Chondrocyte (in vitro differentiated cells): ENCODE measurements at regions not wholly inside any gene's neighbourhood (a gene's known extent, or its start where the extent isn't known, plus 50 kb on each side); places are given as distances from the start of the nearest gene placed in this dataset.

ENCODE experiments used
- DNase-seq: peaks from one replicate; pipeline ENCODE4 v3.0.0; 2021; ENCODE audit warnings: mixed read lengths, low spot score
- H3K27ac Mint-ChIP-seq: one replicate; pipeline ENCODE4 v1.8.0; 2021; ENCODE audit warnings: mild to moderate bottlenecking, moderate library complexity, mixed read lengths; ENCODE audit not compliant: unreplicated experiment
- H3K27me3 Mint-ChIP-seq: 2 replicates; pipeline ENCODE4 v1.8.0; 2021; ENCODE audit warnings: low read depth, mixed read lengths
- H3K36me3 Mint-ChIP-seq: 2 replicates; pipeline ENCODE4 v1.8.0; 2021; ENCODE audit warnings: low read depth, mixed read lengths
- H3K4me1 Mint-ChIP-seq: 2 replicates; pipeline ENCODE4 v1.8.0; 2021; ENCODE audit warnings: low read depth, mild to moderate bottlenecking, mixed read lengths
- H3K4me3 Mint-ChIP-seq: one replicate; pipeline ENCODE4 v1.8.0; 2021; ENCODE audit warnings: mild to moderate bottlenecking, moderate library complexity, mixed read lengths; ENCODE audit not compliant: unreplicated experiment
- H3K9me3 Mint-ChIP-seq: 2 replicates; pipeline ENCODE4 v1.8.0; 2021; ENCODE audit warnings: low read depth, mixed read lengths
- CTCF ChIP-seq: fragments of 200-600 bp; sonication (generic); IDR thresholded peaks from 2 replicates; pipeline ENCODE4 v1.5.0; 2021; ENCODE audit warnings: antibody characterized with exemption, mild to moderate bottlenecking, moderate library complexity

- H3K4me3 Mint-ChIP-seq = no peak overlapping the region
- H3K36me3 Mint-ChIP-seq = no peaks in the 10 kb centered on the region
- peaks cover 1% of the 10 kb centered on the region for H3K9me3 Mint-ChIP-seq
- H3K27me3 Mint-ChIP-seq = no peaks in the 10 kb centered on the region
- DNase-seq = no peak
- no peaks in the 10 kb centered on the region for H3K4me1 Mint-ChIP-seq
- no peak overlapping the region for H3K27ac Mint-ChIP-seq
- no peak for TF ChIP-seq CTCF
Measured at GRCh38 chr5:2670940-2671339, 80.5 kb downstream of the IRX2 start.

GRCh38 chr5:2669913-2670312 lies 81.6 kb downstream of the IRX2 start:
- no peak for DNase-seq
- H3K9me3 Mint-ChIP-seq = no peaks in the 10 kb centered on the region
- no peak for TF ChIP-seq CTCF
- H3K4me3 Mint-ChIP-seq = no peak overlapping the region
- H3K27ac Mint-ChIP-seq = no peak overlapping the region
- no peaks in the 10 kb centered on the region for H3K4me1 Mint-ChIP-seq
- H3K36me3 Mint-ChIP-seq = no peaks in the 10 kb centered on the region
- H3K27me3 Mint-ChIP-seq = no peaks in the 10 kb centered on the region

GRCh38 chr5:2669259-2669658 lies 82.2 kb downstream of the IRX2 start:
- no peak for DNase-seq
- H3K4me3 Mint-ChIP-seq = no peak overlapping the region
- no peak overlapping the region for H3K27ac Mint-ChIP-seq
- H3K36me3 Mint-ChIP-seq = no peaks in the 10 kb centered on the region
- H3K27me3 Mint-ChIP-seq = no peaks in the 10 kb centered on the region
- no peaks in the 10 kb centered on the region for H3K9me3 Mint-ChIP-seq
- TF ChIP-seq CTCF = no peak
- H3K4me1 Mint-ChIP-seq = no peaks in the 10 kb centered on the region

- H3K27ac Mint-ChIP-seq = no peak overlapping the region
- H3K4me1 Mint-ChIP-seq = no peaks in the 10 kb centered on the region
- H3K27me3 Mint-ChIP-seq = no peaks in the 10 kb centered on the region
- H3K4me3 Mint-ChIP-seq = no peak overlapping the region
- DNase-seq = no peak
- H3K36me3 Mint-ChIP-seq = no peaks in the 10 kb centered on the region
- no peaks in the 10 kb centered on the region for H3K9me3 Mint-ChIP-seq
- no peak for TF ChIP-seq CTCF
Measured at GRCh38 chr5:2666081-2666480, 85.4 kb downstream of the IRX2 start.

GRCh38 chr5:2663489-2663888 lies 88.0 kb downstream of the IRX2 start:
- no peak for DNase-seq
- Mint-ChIP-seq H3K4me1 (peaks cover 4% of the 10 kb centered on the region), H3K27ac (no peak overlapping the region), H3K9me3 (no peaks in the 10 kb centered on the region), H3K27me3 (no peaks in the 10 kb centered on the region), H3K36me3 (no peaks in the 10 kb centered on the region), H3K4me3 (no peak overlapping the region)
- no peak for TF ChIP-seq CTCF
